OCI-LY1 (cell line): ENCODE measurements at regions not wholly inside any gene's neighbourhood (a gene's known extent, or its start where the extent isn't known, plus 50 kb on each side); places are given as distances from the start of the nearest gene placed in this dataset.

Experiments
- H2AFZ ChIP-seq: fragments of 200-600 bp; sonication (generic), shearing (Covaris generic); 2 replicates; pipeline ENCODE4 v1.6.0; 2014; ENCODE audit warnings: antibody characterized with exemption, mild to moderate bottlenecking, low read length
- H3F3A ChIP-seq: fragments of 200-600 bp; sonication (generic), shearing (Covaris generic); 2 replicates; pipeline ENCODE4 v1.6.0; 2014; ENCODE audit warnings: mild to moderate bottlenecking, antibody characterized with exemption, low read length, moderate library complexity; ENCODE audit not compliant: insufficient read depth
- H3K27ac ChIP-seq: fragments of 200-600 bp; sonication (generic); 2 replicates; pipeline ENCODE4 v1.5.1; 2014; ENCODE audit warnings: low read length, mixed run types, mild to moderate bottlenecking, low read depth; ENCODE audit not compliant: poor library complexity, severe bottlenecking
- H3K27me3 ChIP-seq: fragments of 200-600 bp; sonication (generic); 2 replicates; pipeline ENCODE4 v1.6.0; 2014; ENCODE audit warnings: antibody characterized with exemption, mild to moderate bottlenecking, low read length, moderate library complexity; ENCODE audit not compliant: insufficient read depth
- H3K36me3 ChIP-seq: fragments of 200-600 bp; sonication (generic); 2 replicates; pipeline ENCODE4 v1.6.1; 2014; ENCODE audit warnings: mild to moderate bottlenecking, antibody characterized with exemption, low read length, moderate library complexity, mixed read lengths; ENCODE audit not compliant: insufficient read depth
- H3K4me1 ChIP-seq: fragments of 200-600 bp; sonication (generic); 2 replicates; pipeline ENCODE4 v1.5.1; 2014; ENCODE audit warnings: mild to moderate bottlenecking, low read length, moderate library complexity; ENCODE audit not compliant: insufficient read depth, severe bottlenecking
- H3K4me2 ChIP-seq: fragments of 200-600 bp; sonication (generic), shearing (Covaris generic); 2 replicates; pipeline ENCODE4 v1.6.1; 2014; ENCODE audit warnings: low read length
- H3K4me3 ChIP-seq: fragments of 200-600 bp; sonication (generic); 2 replicates; pipeline ENCODE4 v1.5.1; 2014; ENCODE audit warnings: low read length, low read depth, mild to moderate bottlenecking, mixed read lengths; ENCODE audit not compliant: poor library complexity, severe bottlenecking
- H3K79me2 ChIP-seq: fragments of 200-600 bp; shearing (Covaris generic); 2 replicates; pipeline ENCODE4 v1.6.1; 2016; ENCODE audit warnings: mixed run types, low read length, mixed read lengths; ENCODE audit not compliant: insufficient read depth
- H3K9ac ChIP-seq: fragments of 200-600 bp; sonication (generic), shearing (Covaris generic); 2 replicates; pipeline ENCODE4 v1.6.1; 2014; ENCODE audit warnings: mild to moderate bottlenecking, low read length, mixed read lengths
- H3K9me2 ChIP-seq: fragments of 200-600 bp; sonication (generic), shearing (Covaris generic); 2 replicates; pipeline ENCODE4 v1.6.1; 2014; ENCODE audit warnings: low read depth, mild to moderate bottlenecking, low read length, mixed read lengths
- H3K9me3 ChIP-seq: fragments of 200-600 bp; shearing (Covaris generic); 2 replicates; pipeline ENCODE4 v1.6.1; 2014; ENCODE audit warnings: low read length, mixed read lengths
- H4K20me1 ChIP-seq: fragments of 200-600 bp; sonication (generic), shearing (Covaris generic); 2 replicates; pipeline ENCODE4 v1.6.0; 2016; ENCODE audit warnings: mild to moderate bottlenecking, low read length; ENCODE audit not compliant: insufficient read depth
- EZH2 ChIP-seq: fragments of 200-600 bp; sonication (generic), shearing (Covaris generic); IDR thresholded peaks from 2 replicates; pipeline ENCODE4 v1.8.0; 2017; ENCODE audit warnings: borderline replicate concordance, mixed run types, mild to moderate bottlenecking, antibody characterized with exemption, low read length, moderate library complexity, mixed read lengths
- TF ChIP-seq, protein P1 (sequence below): fragments of 200-600 bp; sonication (generic), shearing (Covaris generic); IDR thresholded peaks from 2 replicates; pipeline ENCODE4 v1.5.1; 2017; ENCODE audit warnings: mild to moderate bottlenecking, antibody characterized with exemption, low read length, moderate library complexity, mixed read lengths

- Histone ChIP-seq H2AFZ (no peak overlapping the region), H3F3A (no peaks in the 10 kb centered on the region), H3K27ac (no peak overlapping the region), H4K20me1 (no peaks in the 10 kb centered on the region), H3K4me3 (no peak overlapping the region), H3K9me2 (no peaks in the 10 kb centered on the region), H3K79me2 (no peaks in the 10 kb centered on the region), H3K9ac (no peak overlapping the region), H3K36me3 (no peaks in the 10 kb centered on the region), H3K27me3 (no peaks in the 10 kb centered on the region), H3K4me2 (no peak overlapping the region), H3K4me1 (no peaks in the 10 kb centered on the region), H3K9me3 (no peaks in the 10 kb centered on the region)
- TF ChIP-seq, protein P1, sequence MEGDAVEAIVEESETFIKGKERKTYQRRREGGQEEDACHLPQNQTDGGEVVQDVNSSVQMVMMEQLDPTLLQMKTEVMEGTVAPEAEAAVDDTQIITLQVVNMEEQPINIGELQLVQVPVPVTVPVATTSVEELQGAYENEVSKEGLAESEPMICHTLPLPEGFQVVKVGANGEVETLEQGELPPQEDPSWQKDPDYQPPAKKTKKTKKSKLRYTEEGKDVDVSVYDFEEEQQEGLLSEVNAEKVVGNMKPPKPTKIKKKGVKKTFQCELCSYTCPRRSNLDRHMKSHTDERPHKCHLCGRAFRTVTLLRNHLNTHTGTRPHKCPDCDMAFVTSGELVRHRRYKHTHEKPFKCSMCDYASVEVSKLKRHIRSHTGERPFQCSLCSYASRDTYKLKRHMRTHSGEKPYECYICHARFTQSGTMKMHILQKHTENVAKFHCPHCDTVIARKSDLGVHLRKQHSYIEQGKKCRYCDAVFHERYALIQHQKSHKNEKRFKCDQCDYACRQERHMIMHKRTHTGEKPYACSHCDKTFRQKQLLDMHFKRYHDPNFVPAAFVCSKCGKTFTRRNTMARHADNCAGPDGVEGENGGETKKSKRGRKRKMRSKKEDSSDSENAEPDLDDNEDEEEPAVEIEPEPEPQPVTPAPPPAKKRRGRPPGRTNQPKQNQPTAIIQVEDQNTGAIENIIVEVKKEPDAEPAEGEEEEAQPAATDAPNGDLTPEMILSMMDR = no peak
- no peak for TF ChIP-seq EZH2
Observed at GRCh38 chr4:89539374-89539773, 231.8 kb upstream of the GPRIN3 start.

- TF ChIP-seq, protein P1 = no peak
- TF ChIP-seq EZH2 = no peak
- Histone ChIP-seq H3K9me2 (no peaks in the 10 kb centered on the region), H3F3A (no peaks in the 10 kb centered on the region), H3K9ac (no peak overlapping the region), H3K27me3 (no peaks in the 10 kb centered on the region), H3K4me3 (no peak overlapping the region), H3K36me3 (no peaks in the 10 kb centered on the region), H3K9me3 (no peaks in the 10 kb centered on the region), H3K4me2 (no peak overlapping the region), H3K79me2 (no peaks in the 10 kb centered on the region), H3K4me1 (no peaks in the 10 kb centered on the region), H2AFZ (no peak overlapping the region), H4K20me1 (no peaks in the 10 kb centered on the region), H3K27ac (no peak overlapping the region)
Observed at GRCh38 chr4:89538886-89539285, 231.3 kb upstream of the GPRIN3 start.

DNA sequence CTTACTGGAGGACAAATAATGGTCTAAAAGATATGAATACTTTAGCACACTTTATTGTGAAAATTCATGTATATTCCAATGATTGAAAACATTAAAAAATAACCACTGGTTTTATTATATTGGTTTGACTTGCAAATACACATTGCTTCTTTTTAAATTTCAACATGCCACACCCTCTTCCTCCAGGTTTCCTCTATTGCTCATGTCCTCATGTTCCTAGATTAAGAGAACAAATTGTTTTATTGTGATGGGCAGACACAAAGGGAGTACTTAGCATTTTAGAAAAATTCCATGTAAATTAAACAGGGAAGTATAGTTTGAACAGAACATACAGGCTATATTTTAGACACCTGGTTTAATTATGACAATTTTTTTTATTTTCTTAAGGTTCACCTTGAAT is 230.6 kb upstream of the GPRIN3 start:
- no peak overlapping the region for H3K4me2 ChIP-seq
- H2AFZ ChIP-seq = no peak overlapping the region
- no peak overlapping the region for H3K4me3 ChIP-seq
- H3K27ac ChIP-seq = no peak overlapping the region
- no peaks in the 10 kb centered on the region for H3K36me3 ChIP-seq
- H3K27me3 ChIP-seq = no peaks in the 10 kb centered on the region
- no peaks in the 10 kb centered on the region for H3K79me2 ChIP-seq
- H3K9ac ChIP-seq = no peak overlapping the region
- TF ChIP-seq EZH2 = no peak
- TF ChIP-seq, protein P1 = no peak
- no peaks in the 10 kb centered on the region for H4K20me1 ChIP-seq
- H3K4me1 ChIP-seq = no peaks in the 10 kb centered on the region
- H3K9me2 ChIP-seq = no peaks in the 10 kb centered on the region
- H3K9me3 ChIP-seq = no peaks in the 10 kb centered on the region
- H3F3A ChIP-seq = no peaks in the 10 kb centered on the region
